ENCODE measurements at regions not wholly inside any gene's neighbourhood (a gene's known extent, or its start where the extent isn't known, plus 50 kb on each side); places are given as distances from the start of the nearest gene placed in this dataset.

DNA sequence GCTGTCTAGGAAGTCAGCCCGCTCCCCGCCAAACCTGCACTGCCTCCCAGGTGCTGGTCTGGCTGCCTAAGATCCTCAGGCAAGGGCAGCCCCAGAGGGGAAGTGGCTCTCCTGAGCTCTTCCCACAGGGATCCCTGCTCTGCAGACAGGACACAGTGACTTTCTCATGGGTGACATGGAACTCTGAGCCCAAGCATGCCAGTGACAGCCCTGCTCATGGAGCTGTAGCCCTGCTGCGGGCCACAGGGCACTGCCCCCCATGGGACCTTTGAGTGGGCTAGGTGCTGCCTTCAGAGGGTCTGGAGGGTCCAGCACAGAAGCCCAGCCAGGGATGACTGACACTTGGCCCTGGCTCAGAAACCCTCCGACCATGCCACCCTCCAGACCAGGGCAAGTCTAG lies 109.1 kb downstream of the TUBA3C start:
- TF ChIP-seq, protein P1, sequence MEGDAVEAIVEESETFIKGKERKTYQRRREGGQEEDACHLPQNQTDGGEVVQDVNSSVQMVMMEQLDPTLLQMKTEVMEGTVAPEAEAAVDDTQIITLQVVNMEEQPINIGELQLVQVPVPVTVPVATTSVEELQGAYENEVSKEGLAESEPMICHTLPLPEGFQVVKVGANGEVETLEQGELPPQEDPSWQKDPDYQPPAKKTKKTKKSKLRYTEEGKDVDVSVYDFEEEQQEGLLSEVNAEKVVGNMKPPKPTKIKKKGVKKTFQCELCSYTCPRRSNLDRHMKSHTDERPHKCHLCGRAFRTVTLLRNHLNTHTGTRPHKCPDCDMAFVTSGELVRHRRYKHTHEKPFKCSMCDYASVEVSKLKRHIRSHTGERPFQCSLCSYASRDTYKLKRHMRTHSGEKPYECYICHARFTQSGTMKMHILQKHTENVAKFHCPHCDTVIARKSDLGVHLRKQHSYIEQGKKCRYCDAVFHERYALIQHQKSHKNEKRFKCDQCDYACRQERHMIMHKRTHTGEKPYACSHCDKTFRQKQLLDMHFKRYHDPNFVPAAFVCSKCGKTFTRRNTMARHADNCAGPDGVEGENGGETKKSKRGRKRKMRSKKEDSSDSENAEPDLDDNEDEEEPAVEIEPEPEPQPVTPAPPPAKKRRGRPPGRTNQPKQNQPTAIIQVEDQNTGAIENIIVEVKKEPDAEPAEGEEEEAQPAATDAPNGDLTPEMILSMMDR (IDR thresholded peaks at IDR 0.05; ENCODE audit: borderline replicate concordance, insufficient read depth, low read depth, low read length), result no peak
- H3K4me3 ChIP-seq (ENCODE audit: low read depth, low read length), result no peak overlapping the region

DNA sequence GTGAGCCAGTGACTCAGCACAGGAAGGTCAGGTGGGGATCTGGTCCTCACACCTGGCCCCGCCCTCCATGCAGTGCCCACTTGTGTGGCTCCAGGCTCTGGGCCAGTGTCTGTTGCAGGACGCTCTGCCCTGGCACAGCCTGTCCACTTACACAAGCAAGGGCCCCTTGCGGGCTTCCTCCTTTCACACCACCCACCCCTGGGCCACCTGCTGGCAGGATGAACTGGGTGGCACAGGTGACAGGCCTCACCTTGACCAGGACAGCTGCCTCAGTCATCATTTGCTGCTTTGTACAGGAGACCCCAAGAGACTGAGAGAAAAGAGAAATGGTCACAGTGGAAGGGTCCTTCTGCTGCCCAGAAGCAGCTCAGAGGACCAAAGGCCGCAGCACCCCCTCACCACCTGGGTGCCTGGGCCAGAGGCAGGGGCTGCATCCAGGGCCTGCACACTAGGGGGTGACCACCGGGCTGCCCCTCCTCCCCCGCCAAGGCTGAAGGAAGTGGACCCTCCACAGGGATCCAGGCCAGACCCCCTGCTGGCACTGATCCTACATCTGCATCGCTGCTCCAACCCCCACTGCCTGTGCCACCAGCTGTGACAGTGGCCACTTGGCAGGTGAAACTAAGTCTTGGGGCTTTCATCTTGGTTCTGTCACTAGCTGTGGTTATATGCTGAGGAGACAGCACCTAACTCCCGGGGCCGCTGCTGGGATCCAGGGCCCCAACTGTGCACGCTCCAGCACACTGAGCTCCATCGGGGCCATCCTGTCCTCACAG lies 110.3 kb downstream of the TUBA3C start:
- TF ChIP-seq, protein P1 (IDR thresholded peaks at IDR 0.05; ENCODE audit: borderline replicate concordance, insufficient read depth, low read depth, low read length), result no peak
- no peak overlapping the region for H3K4me3 ChIP-seq (ENCODE audit: low read depth, low read length)

DNA sequence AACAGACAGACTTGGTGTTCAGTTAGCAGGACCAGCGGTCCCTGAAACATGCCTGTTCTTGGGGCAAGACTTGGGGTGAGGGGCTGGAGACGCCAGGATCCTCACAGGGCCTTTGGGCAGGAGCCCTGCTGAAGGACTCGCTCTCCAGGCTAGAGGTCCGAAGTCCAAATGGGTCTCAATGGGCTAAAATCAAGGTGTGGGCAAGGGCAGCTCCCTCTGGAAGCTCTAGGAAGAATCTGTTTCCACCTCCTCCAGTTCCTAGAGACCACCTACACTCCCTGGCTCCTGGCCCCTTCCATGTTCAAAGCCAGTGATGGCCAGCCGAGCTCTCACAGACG lies 111.3 kb downstream of the TUBA3C start:
- no peak overlapping the region for H3K4me3 ChIP-seq (ENCODE audit: low read depth, low read length)
- TF ChIP-seq, protein P1 (IDR thresholded peaks at IDR 0.05; ENCODE audit: borderline replicate concordance, insufficient read depth, low read depth, low read length), result no peak

DNA sequence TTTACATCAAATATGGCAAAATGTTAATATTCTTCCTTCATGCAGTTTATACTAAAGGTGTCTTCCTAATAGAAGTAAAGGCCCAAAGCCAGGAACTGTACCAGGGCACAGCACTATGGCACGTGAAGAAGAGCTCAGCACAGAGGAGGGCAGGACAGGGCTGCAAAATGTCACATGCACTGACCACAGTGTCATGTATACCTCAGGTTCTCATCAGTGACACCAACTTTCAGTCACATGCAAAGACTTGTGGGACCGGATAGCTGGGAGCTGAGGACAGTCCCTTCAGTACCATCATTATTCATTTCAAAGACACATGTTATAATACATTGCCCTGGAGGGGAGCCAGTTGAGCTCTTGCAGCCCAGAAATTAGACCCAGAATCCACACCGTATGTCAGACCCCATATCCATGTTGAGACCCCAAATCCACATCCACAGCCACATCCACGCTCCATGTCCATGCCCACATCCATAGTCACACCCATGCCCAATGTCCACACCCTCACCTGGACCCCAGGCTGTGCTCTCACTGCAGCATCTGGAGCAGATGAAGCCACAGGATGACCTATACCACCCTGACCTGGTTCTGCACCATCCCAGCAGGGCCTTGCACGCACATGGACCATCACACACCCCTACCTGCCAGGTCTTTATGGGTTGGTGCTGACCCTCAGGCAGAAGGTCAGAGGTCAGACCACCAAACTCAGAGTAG lies 111.8 kb downstream of the TUBA3C start:
- no peak overlapping the region for H3K4me3 ChIP-seq (ENCODE audit: low read depth, low read length)
- TF ChIP-seq, protein P1 (IDR thresholded peaks at IDR 0.05; ENCODE audit: borderline replicate concordance, insufficient read depth, low read depth, low read length), result no peak

DNA sequence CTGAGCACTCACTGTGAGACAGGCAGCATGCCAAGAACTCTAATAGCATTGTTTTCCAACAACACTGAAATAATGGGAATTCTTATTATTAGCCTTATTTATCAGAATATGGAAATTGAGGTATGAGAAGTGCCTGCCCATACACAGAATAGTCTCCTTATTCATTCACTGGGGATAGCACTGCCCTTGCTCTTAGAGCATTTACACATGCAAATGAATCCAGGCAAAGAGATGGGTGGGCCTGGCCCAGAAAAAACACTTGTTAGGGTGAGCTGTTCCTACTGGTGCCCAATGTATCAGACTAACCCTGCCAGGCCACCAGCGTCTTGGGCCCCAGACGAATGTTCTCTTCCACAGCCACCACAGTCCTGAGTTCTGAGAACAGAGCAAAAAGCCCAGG lies 112.9 kb downstream of the TUBA3C start:
- TF ChIP-seq, protein P1 (IDR thresholded peaks at IDR 0.05; ENCODE audit: borderline replicate concordance, insufficient read depth, low read depth, low read length), result no peak
- H3K4me3 ChIP-seq (ENCODE audit: low read depth, low read length), result no peak overlapping the region

DNA sequence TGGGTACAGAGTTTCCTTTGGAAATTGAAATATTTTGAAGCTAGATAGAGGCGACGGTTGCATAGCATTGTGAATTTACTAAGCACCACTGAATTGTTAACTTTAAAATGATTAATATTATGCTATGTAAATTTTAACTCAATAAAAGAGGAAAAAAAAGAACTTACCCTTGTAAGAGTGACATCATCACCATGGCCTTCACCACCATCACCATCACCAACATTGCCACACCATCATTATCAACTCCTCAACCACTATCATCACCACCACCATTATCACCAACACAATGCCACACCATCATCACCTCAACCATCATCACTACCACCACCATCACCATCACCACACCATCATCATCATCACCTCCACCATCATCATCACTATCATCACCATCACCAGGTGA lies 113.9 kb downstream of the TUBA3C start:
- TF ChIP-seq, protein P1 (IDR thresholded peaks at IDR 0.05; ENCODE audit: borderline replicate concordance, insufficient read depth, low read depth, low read length), result no peak
- H3K4me3 ChIP-seq (ENCODE audit: low read depth, low read length), result no peak overlapping the region

DNA sequence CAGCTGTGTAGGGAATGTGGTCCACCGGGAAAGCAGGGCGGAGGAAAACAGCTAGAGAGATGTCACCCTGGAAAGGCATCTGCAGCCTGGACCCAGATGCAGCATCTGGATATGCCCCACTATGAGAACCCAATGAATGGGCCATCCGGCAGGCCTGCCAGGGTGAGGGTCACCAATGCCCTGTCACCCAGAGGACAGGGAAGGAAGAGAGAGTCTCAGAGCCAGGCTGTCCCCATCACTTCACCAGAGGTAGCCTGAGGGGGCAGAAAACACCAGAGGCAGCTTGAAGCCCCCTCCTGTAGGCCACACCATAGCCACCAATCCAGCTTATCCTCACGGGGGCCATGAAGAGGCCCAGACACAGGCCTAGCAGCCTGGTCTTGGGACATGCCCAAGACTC lies 118.8 kb downstream of the TUBA3C start:
- TF ChIP-seq, protein P1 (IDR thresholded peaks at IDR 0.05; ENCODE audit: borderline replicate concordance, insufficient read depth, low read depth, low read length), result no peak
- H3K4me3 ChIP-seq (ENCODE audit: low read depth, low read length), result no peak overlapping the region

Data from GM12875 (cell line).